ENCODE measurements at regions not wholly inside any gene's neighbourhood (a gene's known extent, or its start where the extent isn't known, plus 50 kb on each side); places are given as distances from the start of the nearest gene placed in this dataset.

DNA sequence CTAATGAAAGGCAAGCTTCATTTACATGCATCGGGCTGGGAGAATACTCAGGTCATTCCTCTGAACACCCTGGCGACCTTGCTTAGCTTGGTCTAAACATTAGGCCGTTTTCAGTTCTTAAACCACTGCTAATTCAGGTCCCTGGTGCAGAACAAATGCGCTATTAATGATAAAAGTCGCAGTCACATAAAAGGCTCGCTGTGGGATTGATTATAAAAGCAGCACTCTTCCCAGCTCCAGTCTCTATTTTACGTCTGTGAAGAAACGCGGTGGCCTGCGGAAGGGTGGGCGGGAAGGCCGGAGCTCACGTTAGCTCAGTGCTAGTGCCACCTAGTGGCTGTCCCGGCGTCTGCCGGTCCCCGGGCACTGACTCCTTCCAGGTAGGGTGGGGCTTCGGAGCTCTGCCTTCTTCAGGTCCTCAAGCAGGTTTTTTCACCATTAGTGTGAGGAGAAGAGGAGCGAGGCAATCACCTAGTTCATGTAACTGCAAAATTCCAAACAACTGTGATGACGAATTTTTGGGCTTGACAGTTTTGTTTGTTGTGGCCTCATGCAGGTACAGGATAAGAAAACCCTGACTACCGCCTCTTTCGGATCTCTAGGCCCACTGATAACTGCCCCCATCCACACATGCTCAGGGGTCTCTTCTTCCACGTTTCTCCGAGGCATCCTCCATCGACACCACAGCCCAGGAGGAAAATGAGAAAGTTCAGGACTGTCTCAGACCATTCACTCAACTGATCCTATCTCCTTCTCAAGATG lies 66.5 kb upstream of the CLMP start:
- intact Hi-C loops (cut with DNase I), result no loop called here
- DNase-seq, result peak; percentile 69 to 98 (median 83)

GRCh38 chr11:123260511-123261211 lies 65.6 kb upstream of the CLMP start:
- intact Hi-C loops (cut with DNase I), result no loop called here
- DNase-seq, result no peak

- intact Hi-C loops (cut with DNase I), result no loop called here
These were observed 63.8 kb upstream of the CLMP start for GRCh38 chr11:123258877-123259276.

GRCh38 chr11:123257370-123257769 lies 62.3 kb upstream of the CLMP start:
- intact Hi-C loops (cut with DNase I), result no loop called here
- no peak for DNase-seq

More at GRCh38 chr11:123258877-123259276, 63.8 kb upstream of the CLMP start:
- no peak for DNase-seq

DNA sequence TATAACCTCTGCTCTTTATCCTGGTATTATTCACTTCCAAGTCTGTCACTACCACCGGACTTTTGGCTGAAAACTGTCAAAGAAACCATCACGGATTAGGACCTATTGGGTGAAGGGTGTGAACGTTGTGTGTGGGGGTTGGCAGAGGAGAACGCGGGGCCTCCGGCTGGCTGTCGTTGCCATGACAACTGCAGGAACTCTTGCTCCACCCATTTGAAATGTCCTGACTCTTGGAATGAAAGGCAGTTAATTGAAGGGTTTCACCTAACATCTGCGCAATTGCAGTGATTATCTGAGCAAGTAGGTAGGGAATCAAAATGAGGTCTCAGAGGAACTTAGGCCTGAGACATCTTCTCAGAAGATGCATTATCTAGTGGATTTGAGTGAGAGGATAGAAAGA lies 60.9 kb upstream of the CLMP start:
- peak in 1 of 10 donors; percentile 82 for DNase-seq
- intact Hi-C loops (cut with DNase I), result no loop called here

- intact Hi-C loops (cut with DNase I), result no loop called here
- no peak for DNase-seq
These were observed 59.3 kb upstream of the CLMP start for GRCh38 chr11:123254357-123254756.

- intact Hi-C loops (cut with DNase I), result no loop called here
- no peak for DNase-seq
These were observed 58.9 kb upstream of the CLMP start for GRCh38 chr11:123253911-123254310.

DNA sequence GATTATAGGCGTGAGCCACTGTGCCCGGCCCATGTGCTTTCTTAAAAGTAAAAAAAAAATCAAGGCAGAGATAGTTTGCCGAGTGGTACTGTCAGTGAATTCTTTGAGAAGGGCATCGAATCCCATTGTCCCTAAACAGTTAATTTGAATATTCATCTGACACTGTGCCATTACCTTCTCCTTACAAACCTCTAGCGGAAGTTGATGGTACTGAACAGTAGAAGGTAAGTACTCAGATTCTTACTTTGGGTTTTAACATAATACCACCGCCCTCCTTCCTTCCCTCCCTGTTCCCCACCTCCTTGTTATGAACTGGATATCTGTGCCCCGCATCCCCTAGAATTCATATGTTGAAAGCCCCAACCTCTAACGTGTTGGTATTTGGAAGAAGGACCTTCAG lies 58.2 kb upstream of the CLMP start:
- intact Hi-C loops (cut with DNase I), result no loop called here
- DNase-seq, result no peak

DNA sequence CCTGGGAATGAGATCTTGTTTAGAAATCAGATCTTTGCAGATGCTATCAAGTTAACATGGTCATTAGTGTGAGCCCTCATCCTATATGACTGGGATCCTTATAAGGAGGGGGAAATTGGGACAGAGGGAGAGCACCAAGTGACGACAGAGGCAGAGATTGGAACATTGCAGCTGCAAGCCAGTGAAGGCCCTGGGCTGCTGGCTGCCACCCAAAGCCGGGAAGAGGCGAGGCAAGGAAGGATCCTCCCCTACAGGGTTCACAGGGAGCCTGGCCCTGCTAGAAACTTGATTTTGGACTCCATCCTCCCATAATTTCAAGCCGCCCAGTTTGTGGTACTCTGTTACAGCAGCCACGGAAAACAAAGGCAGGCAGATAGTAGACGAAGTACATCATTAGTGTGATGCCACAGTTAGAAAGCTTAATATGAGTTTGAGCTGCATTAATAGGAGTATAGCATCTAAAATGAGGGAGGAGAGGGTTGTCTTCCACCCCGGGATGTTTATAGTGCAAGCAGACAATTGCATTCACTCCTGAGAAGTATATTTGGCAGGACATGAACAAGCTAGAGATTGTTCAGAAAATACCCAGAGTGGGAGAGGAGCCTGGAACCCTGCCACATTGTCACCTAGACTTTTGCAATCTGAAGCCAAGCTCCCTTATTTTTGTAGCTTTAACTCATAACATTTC lies 56.8 kb upstream of the CLMP start:
- intact Hi-C loops (cut with DNase I), result no loop called here
- peak in 6 of 10 donors; percentile 35 to 92 (median 48) for DNase-seq

GRCh38 chr11:123250892-123251656 lies 56.0 kb upstream of the CLMP start:
- DNase-seq, result no peak
- intact Hi-C loops (cut with DNase I), result no loop called here

DNA sequence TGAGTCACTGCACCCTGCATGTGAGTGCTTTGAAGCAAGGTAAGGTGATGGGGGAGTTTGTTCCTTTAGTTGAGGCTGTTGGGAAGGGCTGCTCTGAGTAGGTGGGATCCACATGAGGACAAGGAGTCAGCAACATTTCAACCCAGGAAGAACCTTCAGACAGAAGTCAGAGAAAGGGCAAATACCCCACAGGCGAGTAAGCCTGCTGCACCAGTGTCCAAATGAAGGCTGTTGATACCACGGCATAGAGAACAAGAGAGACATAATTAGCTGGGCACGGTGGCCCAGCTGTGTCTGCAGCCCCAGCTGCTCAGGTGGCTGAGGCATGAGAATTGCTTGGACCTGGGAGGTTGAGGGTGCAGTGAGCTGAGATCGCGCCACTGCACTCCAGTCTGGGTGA lies 54.3 kb upstream of the CLMP start:
- intact Hi-C loops (cut with DNase I), result loop anchor here (5.0 kb wide), 2 partner anchors 82 to 228 kb away; no protein-coding TSS in a partner anchor
- DNase-seq, result no peak

DNA sequence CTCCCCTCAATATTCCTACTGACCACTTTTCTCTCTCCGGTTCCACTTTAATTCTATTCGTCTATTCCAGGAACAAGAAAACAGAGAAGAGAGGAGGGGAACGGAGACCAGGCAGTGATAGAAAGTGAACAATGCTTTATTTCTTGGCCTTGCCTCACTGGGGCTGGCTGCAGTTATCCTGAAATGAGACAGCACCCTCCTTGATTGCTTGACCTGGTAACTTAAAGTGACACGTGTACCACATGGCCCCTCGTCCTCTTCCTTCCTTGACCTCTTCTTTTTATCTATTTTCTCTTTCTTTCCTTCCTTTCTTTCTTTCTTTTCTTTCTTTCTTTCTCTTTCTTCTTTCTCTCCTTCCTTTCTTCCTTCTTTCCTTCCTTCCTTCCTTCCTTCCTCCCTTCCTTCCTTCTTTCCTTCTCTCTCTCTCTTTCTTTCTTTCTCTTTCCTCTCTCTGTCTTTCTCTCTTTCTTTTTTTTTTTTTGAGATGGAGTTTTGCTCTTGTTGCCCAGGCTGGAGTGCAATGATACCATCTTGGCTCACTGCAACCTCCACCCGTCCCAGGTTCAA lies 52.8 kb upstream of the CLMP start:
- DNase-seq, result no peak
- intact Hi-C loops (cut with DNase I), result loop anchor here (2.0 to 5.0 kb wide), 4 partner anchors 81 to 229 kb away; no protein-coding TSS in a partner anchor

- intact Hi-C loops (cut with DNase I), result loop anchor here (2.0 to 5.0 kb wide), 4 partner anchors 80 to 230 kb away; no protein-coding TSS in a partner anchor
- no peak for DNase-seq
These were observed 52.4 kb upstream of the CLMP start for GRCh38 chr11:123247496-123247799.

GRCh38 chr11:123246749-123247495 lies 51.9 kb upstream of the CLMP start:
- peak; percentile 62 to 96 (median 84) for DNase-seq
- intact Hi-C loops (cut with DNase I), result loop anchor here (2.0 to 5.0 kb wide), 4 partner anchors 80 to 230 kb away; no protein-coding TSS in a partner anchor

DNA sequence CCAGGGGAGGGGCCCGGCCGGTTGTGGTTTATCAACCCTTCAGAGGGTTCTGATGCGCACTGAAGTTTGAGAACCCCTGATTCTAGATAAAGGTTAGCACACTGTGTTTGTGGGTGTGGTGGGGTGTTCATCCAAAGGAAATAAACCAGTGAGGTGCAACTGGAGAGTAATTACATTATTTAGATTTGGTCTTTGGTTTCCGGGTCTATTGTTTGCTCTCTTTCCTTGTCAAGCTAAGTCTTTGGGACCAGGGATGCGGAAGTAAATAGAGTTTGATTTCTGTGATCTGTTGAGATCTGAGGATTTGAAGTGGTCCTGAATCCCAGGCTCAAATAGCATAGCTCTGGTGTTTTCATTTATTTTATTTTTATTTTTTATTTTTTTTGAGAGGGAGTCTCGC lies 50.5 kb upstream of the CLMP start:
- DNase-seq, result no peak
- intact Hi-C loops (cut with DNase I), result loop anchor here (5.0 kb wide), 2 partner anchors 78 to 232 kb away; no protein-coding TSS in a partner anchor

Measured in posterior cingulate gyrus (tissue), 11 donors.